Mesenchymal stem cell (in vitro differentiated cells and primary cell): ENCODE measurements at regions not wholly inside any gene's neighbourhood (a gene's known extent, or its start where the extent isn't known, plus 50 kb on each side); places are given as distances from the start of the nearest gene placed in this dataset.

Source experiments
- DNase-seq: peaks from one replicate; pipeline ENCODE4 v3.0.0-alpha.2; 2013
- H2AFZ ChIP-seq: one replicate; pipeline ENCODE4 v1.6.1; 2013; ENCODE audit warnings: low read depth, mild to moderate bottlenecking, control low read depth, inconsistent platforms, low read length, moderate library complexity
- H2AK5ac ChIP-seq: 2 replicates; pipeline ENCODE4 v1.6.1; 2013; ENCODE audit warnings: low read length, moderate library complexity, mild to moderate bottlenecking, inconsistent platforms; ENCODE audit not compliant: severe bottlenecking
- H2BK120ac ChIP-seq: one replicate; pipeline ENCODE4 v1.6.1; 2013; ENCODE audit warnings: low read depth, mild to moderate bottlenecking, inconsistent platforms, low read length, moderate library complexity
- H2BK12ac ChIP-seq, 2 experiments: one replicate each; pipeline ENCODE4 v1.6.1; 2013; ENCODE audit warnings: inconsistent platforms in 2 of 2, low read length in 2 of 2, mild to moderate bottlenecking in 2 of 2, moderate library complexity in 2 of 2, control low read depth in 1 of 2
- H2BK15ac ChIP-seq: one replicate; pipeline ENCODE4 v1.6.1; 2013; ENCODE audit warnings: mild to moderate bottlenecking, low read depth, inconsistent platforms; ENCODE audit not compliant: poor library complexity, severe bottlenecking
- H2BK5ac ChIP-seq: 2 replicates; pipeline ENCODE4 v1.6.1; 2013; ENCODE audit warnings: low read depth, mild to moderate bottlenecking, low read length, control low read depth, inconsistent platforms; ENCODE audit not compliant: poor library complexity, severe bottlenecking
- H3K14ac ChIP-seq, 2 experiments: one replicate each; pipeline ENCODE4 v1.6.1; 2013; ENCODE audit warnings: inconsistent platforms in 2 of 2, low read length in 2 of 2, control low read depth in 1 of 2, mild to moderate bottlenecking in 1 of 2, moderate library complexity in 1 of 2
- H3K18ac ChIP-seq, 2 experiments: one replicate each; pipeline ENCODE4 v1.6.1; 2013; ENCODE audit warnings: inconsistent platforms in 2 of 2, low read length in 2 of 2, control low read depth in 1 of 2, low read depth in 1 of 2, mild to moderate bottlenecking in 1 of 2
- H3K23ac ChIP-seq, 2 experiments: one replicate each; pipeline ENCODE4 v1.6.1; 2013; ENCODE audit warnings: inconsistent platforms in 2 of 2, low read length in 2 of 2, mild to moderate bottlenecking in 2 of 2, moderate library complexity in 2 of 2, control low read depth in 1 of 2
- H3K27ac ChIP-seq: 2 replicates; pipeline ENCODE4 v1.5.1; 2013; ENCODE audit warnings: mild to moderate bottlenecking, moderate library complexity, low read length, control low read depth, inconsistent platforms; ENCODE audit not compliant: poor library complexity, severe bottlenecking
- H3K27me3 ChIP-seq, 2 experiments: 2 replicates each; pipeline versions ENCODE4 v1.6.1 to v1.7.0; 2013; ENCODE audit warnings: low read length in 2 of 2, mild to moderate bottlenecking in 2 of 2, moderate library complexity in 2 of 2, control low read depth in 1 of 2, inconsistent platforms in 1 of 2; ENCODE audit not compliant: control insufficient read depth in 1 of 2, insufficient read depth in 1 of 2
- H3K36me3 ChIP-seq, 2 experiments: 2 replicates each; pipeline versions ENCODE4 v1.6.1 to v1.7.0; 2013; ENCODE audit warnings: low read length in 2 of 2, control low read depth in 1 of 2, inconsistent platforms in 1 of 2, low read depth in 1 of 2, mild to moderate bottlenecking in 1 of 2; ENCODE audit not compliant: insufficient read depth in 2 of 2, control insufficient read depth in 1 of 2
- H3K4ac ChIP-seq, 2 experiments: one replicate each; pipeline ENCODE4 v1.6.1; 2013; ENCODE audit warnings: inconsistent platforms in 2 of 2, low read length in 2 of 2, mild to moderate bottlenecking in 2 of 2, moderate library complexity in 2 of 2, control low read depth in 1 of 2, low read depth in 1 of 2
- H3K4me1 ChIP-seq: 2 replicates; pipeline ENCODE4 v1.6.1; 2013; ENCODE audit warnings: low read depth, low read length, control low read depth; ENCODE audit not compliant: control insufficient read depth, insufficient read depth
- H3K4me2 ChIP-seq: 2 replicates; pipeline ENCODE4 v1.6.1; 2013; ENCODE audit warnings: low read length, mild to moderate bottlenecking, inconsistent platforms; ENCODE audit not compliant: poor library complexity, severe bottlenecking
- H3K4me3 ChIP-seq, 2 experiments: 2 replicates each; pipeline versions ENCODE4 v1.5.1 to v1.7.0; 2013; ENCODE audit warnings: low read length in 2 of 2, mild to moderate bottlenecking in 2 of 2, control low read depth in 1 of 2, low read depth in 1 of 2; ENCODE audit not compliant: insufficient read depth in 1 of 2
- H3K79me1 ChIP-seq: replicated peaks from 2 replicates; pipeline ENCODE4 v1.6.1; 2013; ENCODE audit warnings: mild to moderate bottlenecking, control low read depth, low read length, inconsistent platforms; ENCODE audit not compliant: poor library complexity, severe bottlenecking
- H3K9ac ChIP-seq: 2 replicates; pipeline ENCODE4 v1.7.0; 2013; ENCODE audit warnings: mild to moderate bottlenecking, low read length, moderate library complexity
- H3K9me3 ChIP-seq: 2 replicates; pipeline ENCODE4 v1.7.0; 2013; ENCODE audit warnings: mild to moderate bottlenecking, low read length; ENCODE audit not compliant: control insufficient read depth
- H4K8ac ChIP-seq: one replicate; pipeline ENCODE4 v1.6.1; 2013; ENCODE audit warnings: inconsistent platforms, mild to moderate bottlenecking, low read length, moderate library complexity
- H4K91ac ChIP-seq: one replicate; pipeline ENCODE4 v1.6.1; 2013; ENCODE audit warnings: mild to moderate bottlenecking, low read length, inconsistent platforms
- WGBS: methylation state at CpG from one replicate; pipeline ENCODE4 v1.1.7; 2013; ENCODE audit warnings: mixed read lengths; 5-methylcytosine and 5-hydroxymethylcytosine counted together

GRCh38 chr13:105285526-105285925 lies 1249.9 kb downstream of the EFNB2 start:
- Histone ChIP-seq H3K27me3 (no peaks in the 10 kb centered on the region), H4K91ac (no peak overlapping the region), H3K79me1 (no peaks in the 10 kb centered on the region), H3K36me3 (no peaks in the 10 kb centered on the region), H3K9ac (no peak overlapping the region), H3K4ac (no peak overlapping the region), H4K8ac (no peak overlapping the region), H3K18ac (no peak overlapping the region), H2BK15ac (no peak overlapping the region), H2BK120ac (no peak overlapping the region), H2AK5ac (no peak overlapping the region), H3K9me3 (no peaks in the 10 kb centered on the region), H3K27ac (no peak overlapping the region), H2BK5ac (no peak overlapping the region), H3K23ac (no peak overlapping the region), H2BK12ac (no peak overlapping the region), H3K4me3 (no peak overlapping the region), H2AFZ (no peak overlapping the region), H3K14ac (no peak overlapping the region), H3K4me1 (peaks cover 2% of the 10 kb centered on the region), H3K4me2 (no peak overlapping the region)
- WGBS = 100% methylated on average over 2 of the region's 2 CpGs
- no peak for DNase-seq

GRCh38 chr13:105282406-105283285 lies 1252.8 kb downstream of the EFNB2 start:
- no peaks in the 10 kb centered on the region for H3K27me3 ChIP-seq
- H3K4me3 ChIP-seq = no peak overlapping the region
- H3K4me2 ChIP-seq = no peak overlapping the region

GRCh38 chr13:105278943-105279381 lies 1256.5 kb downstream of the EFNB2 start:
- Histone ChIP-seq H3K14ac (no peak overlapping the region), H3K18ac (peak overlapping the region in 1 of 2 experiments; percentile 18), H3K9me3 (no peaks in the 10 kb centered on the region), H3K4me3 (no peak overlapping the region), H3K4ac (no peak overlapping the region), H3K23ac (no peak overlapping the region), H2BK120ac (no peak overlapping the region), H2BK5ac (no peak overlapping the region), H4K91ac (no peak overlapping the region), H2BK15ac (no peak overlapping the region), H3K4me2 (no peak overlapping the region), H3K36me3 (no peaks in the 10 kb centered on the region), H3K4me1 (peaks cover 2% of the 10 kb centered on the region), H3K79me1 (no peaks in the 10 kb centered on the region), H4K8ac (no peak overlapping the region), H3K27me3 (no peaks in the 10 kb centered on the region), H3K9ac (no peak overlapping the region), H2AK5ac (no peak overlapping the region), H2AFZ (peak overlapping the region; percentile 5), H3K27ac (no peak overlapping the region), H2BK12ac (no peak overlapping the region)
- DNase-seq = peak; percentile 5
- 55% methylated on average over 4 of the region's 4 CpGs for WGBS

More at GRCh38 chr13:105282406-105283285, 1252.8 kb downstream of the EFNB2 start:
- Histone ChIP-seq H3K18ac (no peak overlapping the region), H3K14ac (no peak overlapping the region), H2AK5ac (no peak overlapping the region), H4K8ac (no peak overlapping the region), H3K9ac (no peak overlapping the region), H3K23ac (no peak overlapping the region), H3K4ac (no peak overlapping the region), H2BK12ac (no peak overlapping the region), H2BK5ac (no peak overlapping the region), H3K79me1 (no peaks in the 10 kb centered on the region), H2BK120ac (no peak overlapping the region), H2BK15ac (no peak overlapping the region), H3K4me1 (peaks cover 2% of the 10 kb centered on the region), H4K91ac (no peak overlapping the region), H2AFZ (no peak overlapping the region), H3K27ac (no peak overlapping the region), H3K36me3 (no peaks in the 10 kb centered on the region), H3K9me3 (no peaks in the 10 kb centered on the region)
- WGBS = 94% methylated on average over 9 of the region's 14 CpGs
- DNase-seq = no peak

- H4K8ac ChIP-seq = no peak overlapping the region
- H2BK5ac ChIP-seq = no peak overlapping the region
- H3K23ac ChIP-seq = no peak overlapping the region
- no peak overlapping the region for H2AFZ ChIP-seq
- H3K18ac ChIP-seq = no peak overlapping the region
- H3K9ac ChIP-seq = no peak overlapping the region
- H3K4ac ChIP-seq = no peak overlapping the region
- H4K91ac ChIP-seq = no peak overlapping the region
- no peak overlapping the region for H3K4me3 ChIP-seq
- no peak overlapping the region for H3K4me2 ChIP-seq
- no peak overlapping the region for H2BK15ac ChIP-seq
- no peak overlapping the region for H2BK120ac ChIP-seq
- H3K79me1 ChIP-seq = no peaks in the 10 kb centered on the region
- H3K36me3 ChIP-seq = no peaks in the 10 kb centered on the region
- 73% methylated on average over 2 of the region's 3 CpGs for WGBS
- no peak overlapping the region for H3K27ac ChIP-seq
- H3K9me3 ChIP-seq = no peaks in the 10 kb centered on the region
- no peak overlapping the region for H3K14ac ChIP-seq
- H2AK5ac ChIP-seq = no peak overlapping the region
- peaks cover 2% of the 10 kb centered on the region for H3K4me1 ChIP-seq
- no peak for DNase-seq
- H3K27me3 ChIP-seq = no peaks in the 10 kb centered on the region
- no peak overlapping the region for H2BK12ac ChIP-seq
Observed at GRCh38 chr13:105276571-105276970, 1258.9 kb downstream of the EFNB2 start.
